GM12872 (cell line): ENCODE measurements at regions not wholly inside any gene's neighbourhood (a gene's known extent, or its start where the extent isn't known, plus 50 kb on each side); places are given as distances from the start of the nearest gene placed in this dataset.

Experiments
- TF ChIP-seq, protein P1 (sequence below): IDR thresholded peaks from 3 replicates; pipeline ENCODE4 v1.5.1; 2011; ENCODE audit warnings: low read depth, mild to moderate bottlenecking, low read length, moderate library complexity; ENCODE audit not compliant: insufficient read depth

- TF ChIP-seq, protein P1, sequence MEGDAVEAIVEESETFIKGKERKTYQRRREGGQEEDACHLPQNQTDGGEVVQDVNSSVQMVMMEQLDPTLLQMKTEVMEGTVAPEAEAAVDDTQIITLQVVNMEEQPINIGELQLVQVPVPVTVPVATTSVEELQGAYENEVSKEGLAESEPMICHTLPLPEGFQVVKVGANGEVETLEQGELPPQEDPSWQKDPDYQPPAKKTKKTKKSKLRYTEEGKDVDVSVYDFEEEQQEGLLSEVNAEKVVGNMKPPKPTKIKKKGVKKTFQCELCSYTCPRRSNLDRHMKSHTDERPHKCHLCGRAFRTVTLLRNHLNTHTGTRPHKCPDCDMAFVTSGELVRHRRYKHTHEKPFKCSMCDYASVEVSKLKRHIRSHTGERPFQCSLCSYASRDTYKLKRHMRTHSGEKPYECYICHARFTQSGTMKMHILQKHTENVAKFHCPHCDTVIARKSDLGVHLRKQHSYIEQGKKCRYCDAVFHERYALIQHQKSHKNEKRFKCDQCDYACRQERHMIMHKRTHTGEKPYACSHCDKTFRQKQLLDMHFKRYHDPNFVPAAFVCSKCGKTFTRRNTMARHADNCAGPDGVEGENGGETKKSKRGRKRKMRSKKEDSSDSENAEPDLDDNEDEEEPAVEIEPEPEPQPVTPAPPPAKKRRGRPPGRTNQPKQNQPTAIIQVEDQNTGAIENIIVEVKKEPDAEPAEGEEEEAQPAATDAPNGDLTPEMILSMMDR = no peak
Observed at GRCh38 chr1:190579552-190580193, 102.0 kb upstream of the BRINP3 start.

DNA sequence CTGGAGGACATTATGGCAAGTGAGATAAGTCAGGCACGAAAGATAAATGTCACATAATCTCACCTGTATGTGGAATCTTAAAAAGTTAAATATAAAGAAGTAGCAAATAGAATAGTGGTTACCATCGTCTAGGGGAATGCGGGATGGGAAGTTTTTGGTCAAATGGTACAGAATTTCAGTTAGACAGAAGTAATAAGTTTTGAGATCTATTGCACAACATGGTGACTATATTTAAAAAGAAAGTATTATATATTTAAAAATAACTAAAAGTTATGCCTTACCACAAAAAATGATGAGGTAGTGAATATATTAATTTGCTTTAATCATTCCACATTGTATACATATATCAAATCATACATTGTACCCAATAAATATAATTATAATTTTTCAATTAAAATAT, 106.2 kb upstream of the BRINP3 start:
- TF ChIP-seq, protein P1 = no peak

GRCh38 chr1:190588424-190588823, 110.8 kb upstream of the BRINP3 start:
- TF ChIP-seq, protein P1 = no peak

DNA sequence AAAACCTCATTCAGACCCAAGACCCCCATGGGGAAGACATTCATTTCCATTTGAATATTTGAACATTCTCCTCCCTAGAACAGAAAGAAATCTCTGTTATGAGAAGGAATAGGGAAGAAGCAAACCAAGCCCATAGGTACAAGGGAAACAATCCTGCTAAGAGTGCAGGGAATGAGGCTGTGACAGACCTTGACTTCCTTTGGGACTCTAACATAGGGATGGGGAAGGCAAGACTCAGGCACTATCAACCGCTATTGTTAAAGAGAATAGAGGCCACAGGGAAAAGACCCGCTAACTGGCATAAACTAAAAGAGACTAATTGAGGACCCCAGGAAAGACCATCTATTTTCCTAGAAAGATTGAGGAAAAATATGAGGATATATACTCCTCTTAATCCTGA, 117.8 kb upstream of the BRINP3 start:
- TF ChIP-seq, protein P1 = no peak

- TF ChIP-seq, protein P1 = no peak
Observed at GRCh38 chr1:190597294-190597693, 119.6 kb upstream of the BRINP3 start.

- TF ChIP-seq, protein P1 = no peak
Observed at GRCh38 chr1:190599670-190600069, 122.0 kb upstream of the BRINP3 start.

DNA sequence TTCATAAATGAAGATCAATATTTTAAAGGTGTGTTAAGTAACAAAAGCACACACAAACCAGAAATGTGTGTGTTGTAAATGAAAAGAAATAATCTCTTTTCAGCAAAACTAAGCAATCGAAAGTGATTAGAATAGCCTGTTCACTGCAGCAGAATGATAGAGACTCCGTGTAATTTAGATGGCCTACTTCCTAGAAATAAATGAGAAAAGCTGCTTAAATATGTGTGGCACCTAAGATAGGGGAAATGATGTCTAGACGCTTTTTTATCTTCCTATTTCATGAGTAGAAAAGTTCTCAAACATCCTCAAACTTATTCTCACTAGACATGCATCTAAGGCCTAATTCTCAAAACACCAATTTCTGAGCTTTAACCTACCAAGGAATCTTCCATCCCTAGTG, 124.7 kb upstream of the BRINP3 start:
- TF ChIP-seq, protein P1 = no peak

DNA sequence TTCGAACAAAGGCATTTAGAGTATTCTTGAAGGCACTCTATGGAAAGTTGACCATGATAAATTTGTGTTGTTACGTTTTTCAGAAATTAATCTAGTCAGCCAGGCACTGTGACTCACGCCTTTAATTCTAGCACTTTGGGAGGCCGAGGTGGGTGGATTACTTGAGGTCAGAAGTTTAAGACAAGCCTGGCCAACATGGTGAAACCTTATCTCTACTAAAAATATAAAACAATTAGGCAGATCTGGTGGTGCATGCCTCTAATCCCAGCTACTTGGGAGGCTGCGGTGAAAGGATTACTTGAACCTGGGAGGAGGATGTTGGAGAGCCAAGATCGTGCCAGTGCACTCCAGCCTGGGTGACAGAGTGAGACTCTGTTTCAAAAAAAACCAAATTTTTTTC, 130.6 kb upstream of the BRINP3 start:
- TF ChIP-seq, protein P1 = no peak
